GDM1 (cell line): ENCODE measurements at regions not wholly inside any gene's neighbourhood (a gene's known extent, or its start where the extent isn't known, plus 50 kb on each side); places are given as distances from the start of the nearest gene placed in this dataset.

Experiments
- DNase-seq: peaks from one replicate; lab custom pipeline; 2025; lab: John Stamatoyannopoulos, UW

GRCh38 chr14:104277416-104278213 lies 139.2 kb downstream of the KIF26A start:
- DNase-seq: no peak

- no peak for DNase-seq
Observed at GRCh38 chr14:104278214-104278534, 139.8 kb downstream of the KIF26A start.

GRCh38 chr14:104280085-104280901 lies 141.9 kb downstream of the KIF26A start:
- DNase-seq: no peak

- no peak for DNase-seq
Observed at GRCh38 chr14:104280902-104281767, 142.7 kb downstream of the KIF26A start.

GRCh38 chr14:104281768-104282301 lies 143.4 kb downstream of the KIF26A start:
- no peak for DNase-seq

- DNase-seq: no peak
Observed at GRCh38 chr14:104282332-104283196, 144.2 kb downstream of the KIF26A start.

GRCh38 chr14:104283197-104284106 lies 145.1 kb downstream of the KIF26A start:
- no peak for DNase-seq

- no peak for DNase-seq
Observed at GRCh38 chr14:104284107-104284592, 145.8 kb downstream of the KIF26A start.

- DNase-seq: no peak
Observed at GRCh38 chr14:104284636-104285507, 146.5 kb downstream of the KIF26A start.

- DNase-seq: no peak
Observed at GRCh38 chr14:104285508-104285840, 147.1 kb downstream of the KIF26A start.

GRCh38 chr14:104286086-104286485 lies 147.7 kb downstream of the KIF26A start:
- no peak for DNase-seq

- DNase-seq: no peak
Observed at GRCh38 chr14:104286496-104286895, 148.1 kb downstream of the KIF26A start.

- DNase-seq: no peak
Observed at GRCh38 chr14:104287301-104288009, 149.1 kb downstream of the KIF26A start.

GRCh38 chr14:104288272-104288671 lies 149.9 kb downstream of the KIF26A start:
- no peak for DNase-seq

GRCh38 chr14:104289507-104289906 lies 151.1 kb downstream of the KIF26A start:
- no peak for DNase-seq

GRCh38 chr14:104290058-104290667 lies 151.8 kb downstream of the KIF26A start:
- no peak for DNase-seq

GRCh38 chr14:104290756-104291122 lies 152.4 kb downstream of the KIF26A start:
- DNase-seq: no peak
